ENCODE measurements at regions not wholly inside any gene's neighbourhood (a gene's known extent, or its start where the extent isn't known, plus 50 kb on each side); places are given as distances from the start of the nearest gene placed in this dataset.

- TF ChIP-seq CTCF (IDR thresholded peaks at IDR 0.05), result no peak
- TF ChIP-seq POLR2A (IDR thresholded peaks at IDR 0.05), result no peak
- no peak for TF ChIP-seq POLR2AphosphoS5 (IDR thresholded peaks at IDR 0.05)
- no peak for TF ChIP-seq EP300 (IDR thresholded peaks at IDR 0.05)
Measured at GRCh38 chr2:167345559-167345958, 457.3 kb downstream of the XIRP2 start.
